GM18508 (cell line): ENCODE measurements at regions not wholly inside any gene's neighbourhood (a gene's known extent, or its start where the extent isn't known, plus 50 kb on each side); places are given as distances from the start of the nearest gene placed in this dataset.

Experiments used
- ATAC-seq: cut with Tn5 transposase; IDR thresholded peaks from one replicate; pipeline ENCODE4 v1.9.1; 2021; ENCODE audit warnings: moderate number of reproducible peaks; ENCODE audit not compliant: insufficient read depth, unreplicated experiment

GRCh38 chr3:170734735-170735065, 135.3 kb downstream of the RPL22L1 start:
- ATAC-seq = no peak

GRCh38 chr3:170734043-170734734, 135.8 kb downstream of the RPL22L1 start:
- no peak for ATAC-seq

DNA sequence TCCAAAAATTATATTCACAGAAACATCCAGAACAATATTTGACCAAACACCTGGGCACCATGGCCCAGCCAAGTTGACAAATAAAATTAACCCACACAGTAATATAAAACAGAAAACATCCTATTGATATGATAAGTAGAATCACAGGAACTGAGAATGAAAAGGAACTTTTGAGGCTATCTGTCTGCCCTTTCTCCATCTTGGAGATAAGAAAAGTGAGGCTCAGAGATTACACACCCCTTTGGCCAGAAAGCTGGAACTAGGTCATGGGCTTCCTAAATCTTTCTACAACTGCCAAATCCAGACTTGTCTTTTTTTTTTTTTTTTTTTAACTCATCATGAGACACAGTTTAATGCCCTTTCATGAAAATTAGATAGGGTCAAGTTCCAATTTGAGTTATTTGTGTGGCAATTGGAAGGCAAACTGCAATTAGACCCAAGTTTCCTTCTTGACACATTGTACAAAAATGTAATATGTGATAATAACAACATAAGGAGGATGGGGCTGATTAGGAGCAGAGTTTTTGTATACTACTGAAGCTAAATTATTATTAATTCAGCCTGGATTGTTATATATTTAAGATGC, 137.2 kb downstream of the RPL22L1 start:
- no peak for ATAC-seq

- ATAC-seq = no peak
These were observed 138.7 kb downstream of the RPL22L1 start for GRCh38 chr3:170731281-170731680.

DNA sequence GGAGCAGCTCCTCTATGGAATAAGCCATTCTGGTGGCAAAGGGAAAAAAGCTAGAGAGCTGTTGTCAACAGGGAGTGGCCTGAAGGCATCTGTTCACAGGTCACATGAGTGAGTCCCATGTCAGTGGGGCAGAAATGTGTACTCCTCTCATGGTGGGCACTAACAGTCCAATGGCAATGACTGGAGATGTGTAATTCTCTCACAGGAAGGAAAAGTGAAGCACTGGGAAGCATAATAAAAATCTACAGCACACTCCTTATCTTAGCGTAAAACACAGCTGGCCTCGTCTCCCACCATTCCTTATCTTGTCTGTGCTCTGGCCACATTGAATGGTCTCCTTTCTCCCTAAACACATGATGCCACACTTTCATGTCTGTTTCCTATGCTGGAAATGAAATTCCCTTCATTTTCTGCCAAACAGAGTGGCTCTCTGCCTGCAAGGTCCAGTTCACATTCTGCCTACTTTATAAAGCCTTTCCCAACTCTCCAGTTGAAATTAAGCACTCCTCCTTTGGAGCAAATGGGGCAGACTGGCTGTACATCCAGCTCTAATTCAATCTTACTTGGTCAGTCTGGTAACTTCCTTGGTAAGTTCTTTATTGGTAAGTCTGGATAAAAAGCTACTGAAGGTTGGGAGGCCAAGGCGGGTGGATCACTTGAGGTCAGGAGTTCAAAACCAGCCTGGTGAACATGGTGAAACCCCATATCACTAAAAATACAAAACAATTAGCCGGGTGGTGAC, 139.8 kb downstream of the RPL22L1 start:
- ATAC-seq = no peak

DNA sequence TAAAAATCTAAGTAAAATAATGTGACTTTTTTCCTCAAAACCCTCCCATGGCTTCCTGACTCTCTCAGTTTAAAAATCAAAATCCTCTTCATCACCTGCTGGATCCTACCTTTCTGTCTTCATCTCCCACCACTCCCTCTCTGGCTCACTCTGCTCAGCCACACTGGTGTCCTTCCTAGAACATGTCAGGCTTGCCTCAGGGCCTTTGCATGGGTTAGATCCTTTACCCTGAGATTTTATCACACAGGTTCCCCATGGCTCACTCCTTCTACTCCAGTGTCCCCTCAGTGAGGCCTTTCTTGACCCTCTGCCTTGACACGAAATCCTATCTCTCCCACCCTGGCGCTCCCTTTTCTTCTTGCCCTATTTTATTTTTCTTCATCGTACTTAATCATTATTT, 141.8 kb downstream of the RPL22L1 start:
- no peak for ATAC-seq

GRCh38 chr3:170727754-170728153, 141.9 kb upstream of the SLC7A14 start:
- no peak for ATAC-seq

DNA sequence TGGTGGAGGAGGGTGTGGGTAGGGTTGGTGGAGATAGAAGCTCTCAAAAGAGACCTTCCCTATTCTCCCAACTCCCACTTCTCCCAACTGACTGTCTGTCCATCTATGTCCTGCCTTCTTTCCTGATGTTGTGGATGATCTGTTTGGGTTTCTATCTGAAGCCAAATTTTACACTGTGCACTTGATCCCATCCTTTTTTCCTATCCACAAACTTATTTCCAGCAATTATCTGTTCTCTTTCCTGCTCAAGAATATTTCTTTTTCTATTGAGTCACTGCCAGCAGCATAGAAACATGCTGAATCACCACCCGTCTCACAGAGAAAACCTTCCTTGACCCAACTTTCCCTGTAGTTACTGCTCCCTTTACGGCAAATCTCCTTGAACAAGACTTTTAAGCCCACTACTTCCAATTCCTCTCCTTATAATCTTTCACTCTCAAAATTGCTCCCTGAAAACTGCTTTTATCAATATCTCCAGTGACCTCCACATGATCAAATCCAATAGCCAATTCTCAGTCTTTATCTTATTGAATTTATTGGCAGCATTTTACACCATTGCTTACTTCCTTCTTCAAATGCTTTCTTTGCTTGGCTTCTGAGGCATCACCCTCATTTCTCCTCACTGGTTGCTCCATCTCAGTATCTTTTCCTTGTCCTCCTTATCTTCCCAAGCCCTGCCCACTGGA, 141.2 kb upstream of the SLC7A14 start:
- no peak for ATAC-seq

DNA sequence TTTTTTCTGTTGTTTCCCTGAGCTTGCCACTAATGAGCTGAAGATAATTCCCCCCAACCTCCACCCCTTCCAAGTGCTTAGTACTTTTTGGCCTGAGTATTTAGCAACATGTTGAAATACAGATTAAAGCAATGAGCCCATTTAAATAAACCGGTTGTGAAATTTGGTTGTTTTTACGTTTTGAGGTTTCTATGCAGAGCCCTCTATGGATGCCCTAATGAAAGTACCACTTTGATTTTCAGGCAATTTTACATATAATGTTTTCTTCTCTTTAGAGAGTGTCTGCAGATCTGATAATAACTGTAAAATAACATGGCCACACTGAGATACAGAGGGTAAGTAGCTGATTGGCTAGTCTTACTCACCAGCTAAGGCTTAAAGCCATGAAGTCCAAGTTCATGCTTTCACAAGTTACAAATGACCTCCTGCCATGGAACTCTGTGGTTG, 139.4 kb upstream of the SLC7A14 start:
- ATAC-seq = no peak

GRCh38 chr3:170724599-170725280, 138.9 kb upstream of the SLC7A14 start:
- no peak for ATAC-seq

DNA sequence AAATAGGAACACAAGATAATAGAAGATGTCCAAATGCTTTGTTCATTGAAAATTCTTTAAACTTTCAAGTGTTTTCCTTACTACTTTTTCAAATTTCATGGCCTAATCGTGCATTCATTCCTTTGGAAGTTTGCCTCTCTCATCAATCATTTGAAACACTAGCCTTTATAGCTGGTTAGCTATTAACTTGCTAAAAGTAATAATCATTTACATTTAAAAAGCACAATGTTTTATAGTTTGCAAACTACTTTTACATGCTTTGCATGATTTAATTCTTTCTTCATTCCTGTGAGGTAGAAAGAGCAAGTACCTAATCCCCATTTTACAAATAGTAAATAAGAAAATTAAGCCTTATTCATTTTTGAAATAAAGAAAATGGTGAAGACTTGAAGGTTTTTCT, 137.4 kb upstream of the SLC7A14 start:
- ATAC-seq = no peak

- ATAC-seq = no peak
These were observed 135.7 kb upstream of the SLC7A14 start for GRCh38 chr3:170721563-170721962.

GRCh38 chr3:170719300-170719699, 133.4 kb upstream of the SLC7A14 start:
- no peak for ATAC-seq

DNA sequence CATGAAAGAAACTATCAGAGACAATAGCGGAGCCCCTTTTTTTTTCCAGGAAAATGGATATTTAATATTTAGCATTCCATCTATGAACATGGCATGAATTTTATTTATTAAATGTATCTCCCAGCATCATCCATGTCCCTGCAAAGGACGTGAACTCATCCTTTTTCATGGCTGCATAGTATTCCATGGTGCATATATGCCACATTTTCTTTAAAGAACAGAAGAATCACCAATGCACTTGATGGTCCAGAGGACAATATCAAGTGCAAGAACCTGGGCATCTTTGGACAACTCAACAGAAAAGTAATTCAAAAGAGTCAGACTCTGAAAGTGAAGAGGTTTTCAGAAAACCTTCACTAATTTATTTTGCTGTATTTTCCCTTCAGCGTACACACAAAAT, 133.0 kb upstream of the SLC7A14 start:
- no peak for ATAC-seq

DNA sequence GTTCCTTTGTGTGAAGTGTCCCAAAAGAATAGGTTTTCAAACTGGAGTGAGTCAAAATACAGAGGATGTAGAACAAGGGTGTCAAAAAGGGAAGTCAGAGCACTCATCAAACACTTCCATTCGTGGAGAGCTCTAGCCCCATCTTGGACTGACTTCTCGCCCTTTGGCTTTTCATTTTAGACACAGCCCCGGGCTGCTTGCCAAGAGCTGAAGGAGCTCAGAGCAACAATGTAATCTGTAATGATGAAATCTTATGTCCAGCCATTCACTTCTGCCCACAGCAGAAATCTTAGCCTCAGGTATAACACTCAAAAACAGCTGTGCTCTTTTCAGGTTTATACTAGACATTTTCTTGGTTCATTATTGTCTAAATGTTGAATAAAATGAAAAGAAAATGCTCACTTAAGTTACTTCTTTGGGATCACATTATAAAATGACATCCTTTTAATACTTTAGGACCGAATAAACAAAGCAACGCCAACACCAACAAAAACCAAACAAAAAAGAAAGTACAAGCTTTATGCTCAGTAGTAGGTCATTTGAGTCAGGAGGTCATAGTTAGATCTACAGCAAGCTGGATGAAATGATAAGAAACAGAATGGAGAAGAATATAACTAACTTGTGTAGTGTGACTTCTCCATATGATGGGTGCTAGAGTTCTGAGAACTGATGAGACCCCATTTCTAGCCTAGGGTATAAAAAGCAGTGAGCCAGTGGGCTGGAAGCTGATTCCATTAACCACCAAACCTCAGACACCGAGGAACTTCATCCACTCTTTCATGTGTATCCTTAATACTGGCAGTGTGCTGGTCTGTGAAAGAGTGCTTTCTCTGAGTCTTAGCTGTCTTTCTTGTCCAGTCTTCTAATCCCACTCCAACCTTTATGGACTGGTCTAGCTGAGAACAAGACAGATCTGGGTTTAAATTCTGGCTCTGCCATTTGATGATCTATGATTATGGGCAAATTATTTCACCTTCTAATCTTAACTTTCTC, 131.8 kb upstream of the SLC7A14 start:
- ATAC-seq = no peak

DNA sequence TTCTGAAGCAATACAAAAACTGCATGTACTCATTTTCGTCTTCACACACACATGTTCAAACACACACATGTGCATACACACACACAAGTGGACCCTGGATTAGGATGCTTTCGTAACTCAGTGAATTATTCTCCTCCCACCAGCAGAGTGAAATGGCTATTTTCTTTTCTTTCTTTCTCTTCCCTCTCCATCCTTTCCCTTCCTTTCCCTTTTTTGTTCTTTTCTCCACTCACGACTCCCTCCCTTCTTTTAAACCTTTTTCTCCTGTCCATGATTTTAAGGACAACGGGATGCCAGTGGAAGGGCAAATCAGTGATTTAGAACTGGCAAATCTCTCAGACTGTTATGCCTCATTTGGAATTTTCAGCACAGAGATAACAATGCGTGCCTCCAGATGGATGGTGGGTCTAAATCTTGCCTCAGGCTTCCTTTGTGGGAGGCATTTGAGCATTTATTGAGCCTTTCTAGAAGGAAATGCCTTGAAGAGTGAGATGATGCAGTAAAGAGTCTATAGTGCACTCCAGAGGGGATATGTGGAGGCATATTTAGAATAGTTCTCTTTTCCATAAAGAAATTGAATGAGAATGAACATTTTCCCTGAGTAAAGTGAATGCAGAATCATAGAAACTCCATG, 130.4 kb upstream of the SLC7A14 start:
- no peak for ATAC-seq

DNA sequence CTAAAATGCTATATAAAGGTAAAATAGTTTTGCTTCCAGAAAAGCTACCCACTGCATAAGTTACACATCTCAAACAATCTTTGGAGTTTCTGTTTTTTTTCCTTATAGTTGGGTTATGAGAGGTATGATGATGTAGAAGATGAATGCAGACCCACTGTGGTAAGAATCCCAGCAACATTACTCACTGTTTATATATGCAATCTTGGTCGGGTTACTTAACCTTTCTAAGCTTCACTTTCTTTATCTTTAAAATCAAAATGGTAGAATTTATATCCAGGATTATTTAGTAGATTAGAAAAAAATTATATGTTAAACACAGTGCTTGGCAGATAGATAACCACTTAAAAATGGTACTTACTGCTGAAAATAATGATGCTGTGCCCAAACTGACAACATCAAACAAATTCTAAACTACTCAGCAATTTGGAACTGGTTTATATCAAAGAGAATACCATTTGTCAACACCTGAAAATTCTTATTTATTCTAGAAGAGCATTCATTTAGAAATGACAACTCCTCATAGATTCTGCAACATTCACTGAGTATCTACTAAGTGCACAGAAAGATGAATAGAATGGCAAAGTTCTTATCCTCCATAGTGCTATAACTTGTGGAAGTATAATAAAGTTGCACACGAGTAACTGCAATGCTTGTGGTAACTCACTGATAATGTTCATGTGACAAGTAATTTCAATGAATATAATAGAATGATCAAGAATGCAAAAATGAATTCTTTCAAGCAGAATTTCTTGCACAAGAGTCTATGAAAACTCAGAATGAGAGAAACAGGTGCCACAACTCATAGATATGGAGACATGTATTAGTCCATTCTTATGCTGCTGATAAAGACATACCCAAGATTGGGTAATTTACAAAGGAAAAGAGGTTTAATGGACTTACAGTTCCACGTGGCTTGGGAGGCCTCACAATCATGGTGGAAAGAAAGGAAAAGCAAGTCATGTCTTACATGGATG, 129.0 kb upstream of the SLC7A14 start:
- no peak for ATAC-seq

DNA sequence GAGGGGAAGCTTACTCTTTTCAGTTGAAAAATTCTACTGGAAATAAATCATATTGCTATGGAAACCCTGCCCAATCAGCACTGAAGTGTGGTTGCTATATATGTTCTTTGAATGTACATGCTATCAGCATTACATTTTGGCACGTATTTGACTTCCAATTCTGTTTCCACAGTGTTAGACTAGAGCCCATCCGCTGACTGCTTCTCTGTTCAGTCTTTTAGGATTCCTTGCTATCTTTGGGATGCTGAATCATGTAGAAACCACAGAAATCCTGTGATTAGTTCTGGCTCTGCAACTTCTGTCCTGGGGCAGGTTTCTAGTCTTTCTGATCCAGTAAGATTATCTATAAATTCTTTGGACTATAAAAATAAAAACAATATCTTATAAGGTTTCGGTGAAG, 128.2 kb upstream of the SLC7A14 start:
- no peak for ATAC-seq
